HG03432 (cell line): ENCODE measurements at regions not wholly inside any gene's neighbourhood (a gene's known extent, or its start where the extent isn't known, plus 50 kb on each side); places are given as distances from the start of the nearest gene placed in this dataset.
A peak's percentile ranks its signal among the peaks of the same experiment; 100 is the strongest.
"Not testable (repeated sequence)": the region's sequence is repeated elsewhere in the genome, so short reads cannot be mapped to it uniquely, and the experiment has no call there.

Experiments used
- ATAC-seq: cut with Tn5 transposase; IDR thresholded peaks from one replicate; pipeline ENCODE4 v1.9.1; 2021; ENCODE audit warnings: mild to moderate bottlenecking, moderate library complexity; ENCODE audit not compliant: unreplicated experiment

GRCh38 chr10:95137990-95138625 is 55.9 kb upstream of the ACSM6 start:
- ATAC-seq = not testable (repeated sequence)

- no peak for ATAC-seq
Measured at GRCh38 chr10:95134490-95134889, 59.5 kb upstream of the ACSM6 start.

- no peak for ATAC-seq
Measured at GRCh38 chr10:95133997-95134396, 60.0 kb upstream of the ACSM6 start.

DNA sequence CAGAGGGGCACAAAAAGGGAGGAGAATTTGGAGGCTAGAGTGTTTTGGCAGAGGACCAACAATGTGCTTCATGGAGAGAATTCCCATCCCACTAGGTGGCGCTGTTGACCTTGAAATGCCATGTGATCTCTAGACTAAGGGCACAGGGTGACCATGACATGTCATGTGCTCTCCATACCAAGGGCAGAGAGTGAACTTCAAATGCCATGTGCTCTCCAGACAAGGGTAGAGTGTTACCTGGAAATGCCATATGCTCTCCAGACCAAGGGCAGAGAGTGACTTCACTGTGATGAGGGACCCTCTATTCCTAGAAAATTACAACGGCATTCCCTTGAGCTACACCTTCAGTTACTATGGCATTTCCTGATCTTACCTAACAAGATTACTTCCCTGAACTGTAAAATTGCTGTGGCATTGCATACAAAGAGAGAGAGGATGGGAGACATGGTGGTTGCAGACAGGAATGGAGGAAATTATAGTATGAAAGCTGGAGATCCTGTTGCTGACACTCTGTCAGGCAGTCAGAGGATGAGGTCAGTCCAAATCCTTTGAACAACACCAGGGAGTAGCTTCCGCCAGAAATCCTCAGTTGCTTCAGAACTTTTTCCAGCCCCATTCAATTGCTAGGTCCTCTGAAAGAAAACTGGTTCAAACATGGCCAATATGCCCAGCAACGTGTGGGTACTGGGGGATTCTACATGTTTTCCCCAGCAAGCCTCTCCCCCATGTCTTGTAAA is 60.9 kb upstream of the ACSM6 start:
- ATAC-seq = peak; percentile 92

- ATAC-seq = not testable (repeated sequence)
Measured at GRCh38 chr10:95130429-95130828, 61.1 kb upstream of the CYP2C8 start.

GRCh38 chr10:95125582-95125981 is 56.3 kb upstream of the CYP2C8 start:
- no peak for ATAC-seq

- ATAC-seq = no peak
Measured at GRCh38 chr10:95122736-95123135, 53.4 kb upstream of the CYP2C8 start.

- no peak for ATAC-seq
Measured at GRCh38 chr10:95121904-95122303, 52.6 kb upstream of the CYP2C8 start.
